LNCAP (cell line): ENCODE measurements at regions not wholly inside any gene's neighbourhood (a gene's known extent, or its start where the extent isn't known, plus 50 kb on each side); places are given as distances from the start of the nearest gene placed in this dataset.

ENCODE experiments used
- TF ChIP-seq, protein P1 (sequence below): fragments of 450-650 bp; IDR thresholded peaks from 2 replicates; pipeline ENCODE4 v1.5.1; 2017; ENCODE audit warnings: mild to moderate bottlenecking

DNA sequence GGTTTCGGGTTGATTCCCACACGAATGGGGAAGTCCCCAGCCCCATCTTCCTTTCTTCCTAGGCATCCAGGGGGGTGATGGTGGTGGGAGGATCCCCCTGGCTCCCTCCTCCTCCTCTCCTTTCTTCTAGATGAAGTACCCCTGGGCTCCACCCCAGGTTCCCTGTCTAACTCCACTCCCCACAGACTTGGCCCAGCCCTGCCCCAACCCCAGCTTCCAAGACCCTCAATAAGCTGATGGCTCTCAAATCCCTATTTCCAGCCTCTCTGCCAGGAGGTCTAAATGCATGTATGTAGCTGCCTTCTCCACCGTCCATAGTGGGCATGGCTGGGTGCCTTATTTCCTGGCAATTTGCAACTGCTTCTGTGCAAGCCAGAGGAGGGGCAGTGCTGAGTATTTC is 383.7 kb downstream of the BCL11B start:
- TF ChIP-seq, protein P1, sequence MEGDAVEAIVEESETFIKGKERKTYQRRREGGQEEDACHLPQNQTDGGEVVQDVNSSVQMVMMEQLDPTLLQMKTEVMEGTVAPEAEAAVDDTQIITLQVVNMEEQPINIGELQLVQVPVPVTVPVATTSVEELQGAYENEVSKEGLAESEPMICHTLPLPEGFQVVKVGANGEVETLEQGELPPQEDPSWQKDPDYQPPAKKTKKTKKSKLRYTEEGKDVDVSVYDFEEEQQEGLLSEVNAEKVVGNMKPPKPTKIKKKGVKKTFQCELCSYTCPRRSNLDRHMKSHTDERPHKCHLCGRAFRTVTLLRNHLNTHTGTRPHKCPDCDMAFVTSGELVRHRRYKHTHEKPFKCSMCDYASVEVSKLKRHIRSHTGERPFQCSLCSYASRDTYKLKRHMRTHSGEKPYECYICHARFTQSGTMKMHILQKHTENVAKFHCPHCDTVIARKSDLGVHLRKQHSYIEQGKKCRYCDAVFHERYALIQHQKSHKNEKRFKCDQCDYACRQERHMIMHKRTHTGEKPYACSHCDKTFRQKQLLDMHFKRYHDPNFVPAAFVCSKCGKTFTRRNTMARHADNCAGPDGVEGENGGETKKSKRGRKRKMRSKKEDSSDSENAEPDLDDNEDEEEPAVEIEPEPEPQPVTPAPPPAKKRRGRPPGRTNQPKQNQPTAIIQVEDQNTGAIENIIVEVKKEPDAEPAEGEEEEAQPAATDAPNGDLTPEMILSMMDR = no peak

DNA sequence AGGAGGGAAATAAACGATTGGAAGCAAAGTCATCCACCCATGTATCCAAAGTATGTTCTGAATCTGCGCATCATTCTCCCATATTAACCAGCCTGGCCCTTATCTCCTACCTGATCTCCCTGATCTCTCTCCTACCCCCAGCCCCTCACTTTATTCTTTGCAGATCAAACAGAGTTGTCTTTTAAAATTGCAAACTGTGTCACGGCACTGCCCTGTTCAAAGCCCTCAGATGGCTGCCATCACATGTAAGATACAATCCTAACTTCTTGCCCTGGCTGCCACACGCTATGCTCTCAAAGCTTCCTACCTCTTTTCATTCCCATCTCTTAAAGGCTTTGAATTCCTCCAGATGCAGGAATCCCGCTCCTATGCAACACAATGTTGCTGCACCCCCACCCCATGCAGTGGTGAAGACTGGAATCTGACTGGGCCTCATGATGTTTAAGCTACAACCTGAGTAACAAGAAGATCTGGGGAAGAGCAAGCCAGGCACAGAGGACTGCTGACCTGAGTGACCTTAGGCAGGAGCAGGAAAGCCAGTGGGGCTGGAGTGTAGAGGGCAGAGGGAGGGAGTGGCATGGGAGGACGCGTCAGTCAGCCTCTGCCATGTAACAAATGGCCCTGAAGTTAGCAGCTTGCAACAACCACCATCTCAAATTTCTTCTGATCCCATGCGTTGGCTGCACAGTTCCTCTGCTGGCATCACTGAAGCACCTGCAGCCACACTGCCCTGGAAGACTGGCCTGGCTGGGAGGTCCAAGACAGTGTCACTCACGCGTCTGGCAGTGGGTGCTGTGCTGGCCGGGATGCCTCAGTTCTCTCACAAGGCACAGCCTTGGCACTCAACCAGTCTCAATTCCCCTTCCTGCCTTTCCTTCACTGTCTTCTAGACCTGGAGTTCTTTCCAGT is 382.8 kb downstream of the BCL11B start:
- TF ChIP-seq, protein P1 = no peak

DNA sequence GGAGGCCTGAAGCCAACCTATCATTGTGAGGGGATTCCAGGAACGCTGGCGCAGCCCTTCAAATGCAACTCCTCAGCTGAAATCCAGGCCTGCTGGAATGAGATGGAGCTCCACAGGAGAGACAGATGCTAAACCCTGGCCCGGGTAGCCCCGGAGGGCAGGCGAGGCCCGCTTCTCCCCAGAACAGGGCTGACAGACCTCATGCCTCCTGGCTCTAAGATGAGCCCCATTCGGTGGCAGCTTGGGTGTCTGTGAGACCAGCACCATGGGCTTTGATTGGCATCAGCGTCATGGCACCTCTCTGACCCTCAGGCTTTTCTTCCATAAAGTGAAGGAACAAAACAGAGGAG is 382.2 kb downstream of the BCL11B start:
- TF ChIP-seq, protein P1 = no peak

DNA sequence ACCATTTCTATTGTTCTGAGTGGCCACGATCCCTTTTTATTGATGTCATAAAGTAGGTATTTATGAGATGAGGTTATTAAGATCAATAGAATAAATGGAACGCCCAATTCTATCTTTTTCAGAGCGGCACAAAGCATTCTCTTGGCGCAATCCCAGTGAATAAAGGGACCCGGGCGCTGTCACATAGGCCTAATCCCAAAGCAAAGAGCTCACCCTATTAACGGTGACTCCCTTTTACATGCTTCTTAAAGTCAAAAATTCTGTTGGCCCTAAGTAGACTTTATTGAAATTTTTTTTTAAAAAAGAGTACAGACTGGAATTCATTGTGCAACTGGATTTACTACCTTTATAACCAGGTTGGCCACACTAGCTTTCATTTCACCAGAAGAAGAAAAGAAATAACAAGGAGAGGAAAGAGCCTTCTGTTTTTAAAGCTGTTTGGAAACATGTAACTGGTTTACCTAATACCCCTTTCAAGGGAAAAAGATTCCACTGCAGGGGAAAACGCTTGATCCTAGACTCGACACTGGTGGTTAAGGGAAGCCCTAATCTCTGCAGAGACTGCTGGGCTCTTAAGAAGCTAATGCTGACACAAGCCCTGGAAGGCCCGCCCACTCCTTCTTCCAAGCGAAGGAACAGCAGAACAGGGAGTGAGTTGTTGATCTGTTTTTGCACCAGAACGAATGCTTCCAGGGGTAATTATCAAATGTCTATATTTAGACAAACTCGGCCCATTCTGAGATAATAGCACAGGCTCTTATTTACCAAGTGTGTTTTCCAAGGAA is 381.2 kb downstream of the BCL11B start:
- TF ChIP-seq, protein P1 = no peak

DNA sequence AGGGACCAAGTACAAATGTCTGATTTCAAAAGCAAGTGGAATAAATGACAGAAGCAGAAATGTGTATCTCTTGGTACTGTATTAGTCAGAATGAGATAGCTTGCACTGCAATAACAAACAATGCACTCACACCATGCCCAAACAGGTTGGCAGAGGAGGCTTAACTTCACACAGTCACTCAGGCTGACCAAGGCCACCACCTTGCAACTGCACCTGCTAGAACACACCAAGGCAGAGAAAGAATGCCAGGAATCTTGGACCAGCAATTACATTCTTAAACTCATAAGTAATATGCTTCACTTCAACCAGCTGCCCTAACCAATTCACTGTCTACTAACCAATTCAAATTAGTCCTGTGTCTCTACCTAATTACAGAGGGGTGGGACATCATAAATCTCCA is 378.3 kb downstream of the BCL11B start:
- TF ChIP-seq, protein P1 = no peak

DNA sequence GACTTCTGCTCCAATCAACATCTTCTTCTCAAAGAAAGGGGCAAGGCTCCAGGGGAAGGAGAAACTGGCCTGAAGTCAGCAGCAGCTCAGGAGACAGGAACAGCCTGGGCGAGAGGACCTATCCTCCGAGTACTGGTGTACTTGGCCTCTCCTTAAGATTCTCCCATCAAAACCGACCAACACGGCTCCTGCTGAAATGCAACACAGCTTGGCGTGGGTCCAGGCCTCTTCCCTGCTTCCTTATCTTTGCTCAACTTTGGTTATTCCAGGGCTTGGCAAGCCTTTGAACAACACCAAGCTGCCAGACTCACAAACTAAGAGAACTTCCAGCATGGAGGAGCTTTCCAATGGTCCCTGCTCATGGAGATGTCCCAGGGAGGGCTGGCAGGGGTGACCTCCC is 377.4 kb downstream of the BCL11B start:
- TF ChIP-seq, protein P1 = no peak

DNA sequence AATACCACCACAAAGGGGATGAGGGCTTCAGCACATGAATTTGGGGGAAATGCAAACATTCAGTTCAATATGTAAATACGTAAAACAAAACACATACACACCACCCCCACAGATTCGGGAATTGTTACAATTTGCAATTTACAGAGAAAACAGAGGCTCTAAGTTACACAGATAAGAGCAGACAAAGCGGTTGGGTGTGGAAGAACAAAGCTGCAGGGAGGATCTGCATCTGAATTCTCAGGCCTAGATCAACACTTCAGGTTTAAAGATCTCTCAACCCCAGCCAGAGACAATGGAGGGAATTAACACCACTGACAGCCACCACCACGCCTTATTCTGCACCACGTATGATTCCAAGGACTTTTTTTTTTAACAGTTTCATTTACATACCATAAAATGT is 375.5 kb downstream of the BCL11B start:
- TF ChIP-seq, protein P1 = no peak
